ENCODE measurements at regions not wholly inside any gene's neighbourhood (a gene's known extent, or its start where the extent isn't known, plus 50 kb on each side); places are given as distances from the start of the nearest gene placed in this dataset.
"Not testable (repeated sequence)": the region's sequence is repeated elsewhere in the genome, so short reads cannot be mapped to it uniquely, and the experiment has no call there.

- Histone ChIP-seq H3K27ac (no peak overlapping the region), H3K36me3 (ENCODE audit: low read depth) (no peaks in the 10 kb centered on the region), H3F3A (ENCODE audit: insufficient read depth) (no peaks in the 10 kb centered on the region), H3K79me2 (ENCODE audit: insufficient read depth) (no peaks in the 10 kb centered on the region), H3K27me3 (replicated peaks; ENCODE audit: insufficient read depth) (no peaks in the 10 kb centered on the region), H3K4me1 (ENCODE audit: insufficient read depth) (no peaks in the 10 kb centered on the region), H2AFZ (no peak overlapping the region), H3K9ac (no peak overlapping the region), H4K20me1 (ENCODE audit: insufficient read depth) (no peaks in the 10 kb centered on the region), H3K9me3 (ENCODE audit: low read depth) (no peaks in the 10 kb centered on the region), H3K9me2 (ENCODE audit: insufficient read depth) (no peaks in the 10 kb centered on the region), H3K4me3 (no peak overlapping the region), H3K4me2 (ENCODE audit: unreplicated experiment) (no peak overlapping the region)
- DNase-seq: no peak
- in situ Hi-C loops (cut with MboI): no loop called here
- TF ChIP-seq EZH2phosphoT487 (IDR thresholded peaks at IDR 0.05; ENCODE audit: insufficient read depth, low read depth) (no peak), EZH2 (IDR thresholded peaks at IDR 0.05; ENCODE audit: insufficient read depth, poor library complexity, severe bottlenecking) (no peak)
- WGBS, 2 experiments (ENCODE audit: low coverage in 1 of 2, low lambda C conversion rate in 2 of 2, missing lambda C conversion rate in 2 of 2): 0 to 56% methylated on average over 1 of the region's 1 CpG
These were observed 1303.1 kb upstream of the TMEM132C start for GRCh38 chr12:126963825-126964224.

GRCh38 chr12:126966498-126966897 lies 1300.5 kb upstream of the TMEM132C start:
- Histone ChIP-seq H3K4me3 (no peak overlapping the region), H2AFZ (no peak overlapping the region), H3K4me1 (ENCODE audit: insufficient read depth) (no peaks in the 10 kb centered on the region), H4K20me1 (ENCODE audit: insufficient read depth) (no peaks in the 10 kb centered on the region), H3F3A (ENCODE audit: insufficient read depth) (no peaks in the 10 kb centered on the region), H3K27ac (no peak overlapping the region), H3K9ac (no peak overlapping the region), H3K9me2 (ENCODE audit: insufficient read depth) (no peaks in the 10 kb centered on the region), H3K9me3 (ENCODE audit: low read depth) (no peaks in the 10 kb centered on the region), H3K4me2 (ENCODE audit: unreplicated experiment) (no peak overlapping the region), H3K79me2 (ENCODE audit: insufficient read depth) (no peaks in the 10 kb centered on the region), H3K27me3 (replicated peaks; ENCODE audit: insufficient read depth) (no peaks in the 10 kb centered on the region), H3K36me3 (ENCODE audit: low read depth) (no peaks in the 10 kb centered on the region)
- TF ChIP-seq EZH2 (IDR thresholded peaks at IDR 0.05; ENCODE audit: insufficient read depth, poor library complexity, severe bottlenecking): no peak
- no peak for TF ChIP-seq EZH2phosphoT487 (IDR thresholded peaks at IDR 0.05; ENCODE audit: insufficient read depth, low read depth)
- in situ Hi-C loops (cut with MboI): no loop called here
- WGBS, 2 experiments (ENCODE audit: low coverage in 1 of 2, low lambda C conversion rate in 2 of 2, missing lambda C conversion rate in 2 of 2): 7 to 16% methylated on average over 3 of the region's 3 CpGs
- DNase-seq: no peak

- Histone ChIP-seq H3K4me2 (ENCODE audit: unreplicated experiment) (no peak overlapping the region), H3K79me2 (ENCODE audit: insufficient read depth) (no peaks in the 10 kb centered on the region), H3K9me3 (ENCODE audit: low read depth) (no peaks in the 10 kb centered on the region), H3K27me3 (replicated peaks; ENCODE audit: insufficient read depth) (no peaks in the 10 kb centered on the region), H3K27ac (no peak overlapping the region), H3K9me2 (ENCODE audit: insufficient read depth) (no peaks in the 10 kb centered on the region), H3F3A (ENCODE audit: insufficient read depth) (no peaks in the 10 kb centered on the region), H3K36me3 (ENCODE audit: low read depth) (no peaks in the 10 kb centered on the region), H2AFZ (no peak overlapping the region), H3K4me1 (ENCODE audit: insufficient read depth) (no peaks in the 10 kb centered on the region), H3K4me3 (no peak overlapping the region), H3K9ac (no peak overlapping the region), H4K20me1 (ENCODE audit: insufficient read depth) (no peaks in the 10 kb centered on the region)
- in situ Hi-C loops (cut with MboI): no loop called here
- no peak for DNase-seq
- TF ChIP-seq EZH2 (IDR thresholded peaks at IDR 0.05; ENCODE audit: insufficient read depth, poor library complexity, severe bottlenecking) (no peak), EZH2phosphoT487 (IDR thresholded peaks at IDR 0.05; ENCODE audit: insufficient read depth, low read depth) (no peak)
- WGBS, 2 experiments (ENCODE audit: low coverage in 1 of 2, low lambda C conversion rate in 2 of 2, missing lambda C conversion rate in 2 of 2): 32 to 34% methylated on average over 5 of the region's 5 CpGs
These were observed 1299.8 kb upstream of the TMEM132C start for GRCh38 chr12:126967152-126967551.

- Histone ChIP-seq H3K9ac (no peak overlapping the region), H3K4me3 (no peak overlapping the region), H3K4me1 (ENCODE audit: insufficient read depth) (no peaks in the 10 kb centered on the region), H4K20me1 (ENCODE audit: insufficient read depth) (no peaks in the 10 kb centered on the region), H3K36me3 (ENCODE audit: low read depth) (no peaks in the 10 kb centered on the region), H3K4me2 (ENCODE audit: unreplicated experiment) (no peak overlapping the region), H2AFZ (no peak overlapping the region), H3K9me3 (ENCODE audit: low read depth) (no peaks in the 10 kb centered on the region), H3K79me2 (ENCODE audit: insufficient read depth) (no peaks in the 10 kb centered on the region), H3K9me2 (ENCODE audit: insufficient read depth) (no peaks in the 10 kb centered on the region), H3F3A (ENCODE audit: insufficient read depth) (no peaks in the 10 kb centered on the region), H3K27ac (no peak overlapping the region), H3K27me3 (replicated peaks; ENCODE audit: insufficient read depth) (no peaks in the 10 kb centered on the region)
- in situ Hi-C loops (cut with MboI): no loop called here
- DNase-seq: no peak
- 8 to 12% methylated on average over 3 of the region's 3 CpGs for WGBS, 2 experiments (ENCODE audit: low coverage in 1 of 2, low lambda C conversion rate in 2 of 2, missing lambda C conversion rate in 2 of 2)
- no peak for TF ChIP-seq EZH2 (IDR thresholded peaks at IDR 0.05; ENCODE audit: insufficient read depth, poor library complexity, severe bottlenecking)
- TF ChIP-seq EZH2phosphoT487 (IDR thresholded peaks at IDR 0.05; ENCODE audit: insufficient read depth, low read depth): no peak
These were observed 1292.2 kb upstream of the TMEM132C start for GRCh38 chr12:126974779-126975178.

- DNase-seq: no peak
- Histone ChIP-seq H3K4me2 (ENCODE audit: unreplicated experiment) (no peak overlapping the region), H3K36me3 (ENCODE audit: low read depth) (no peaks in the 10 kb centered on the region), H3K4me3 (no peak overlapping the region), H3F3A (ENCODE audit: insufficient read depth) (no peaks in the 10 kb centered on the region), H2AFZ (no peak overlapping the region), H3K9me2 (ENCODE audit: insufficient read depth) (no peaks in the 10 kb centered on the region), H3K27me3 (replicated peaks; ENCODE audit: insufficient read depth) (no peaks in the 10 kb centered on the region), H3K27ac (no peak overlapping the region), H3K79me2 (ENCODE audit: insufficient read depth) (no peaks in the 10 kb centered on the region), H3K4me1 (ENCODE audit: insufficient read depth) (no peaks in the 10 kb centered on the region), H4K20me1 (ENCODE audit: insufficient read depth) (no peaks in the 10 kb centered on the region), H3K9me3 (ENCODE audit: low read depth) (no peaks in the 10 kb centered on the region), H3K9ac (no peak overlapping the region)
- 21 to 24% methylated on average over 6 of the region's 6 CpGs for WGBS, 2 experiments (ENCODE audit: low coverage in 1 of 2, low lambda C conversion rate in 2 of 2, missing lambda C conversion rate in 2 of 2)
- no peak for TF ChIP-seq EZH2phosphoT487 (IDR thresholded peaks at IDR 0.05; ENCODE audit: insufficient read depth, low read depth)
- TF ChIP-seq EZH2 (IDR thresholded peaks at IDR 0.05; ENCODE audit: insufficient read depth, poor library complexity, severe bottlenecking): no peak
- in situ Hi-C loops (cut with MboI): no loop called here
These were observed 1290.4 kb upstream of the TMEM132C start for GRCh38 chr12:126976579-126976978.

- H3K9me2 ChIP-seq (ENCODE audit: insufficient read depth); H2AFZ ChIP-seq; H3K4me1 ChIP-seq (ENCODE audit: insufficient read depth); in situ Hi-C loops (cut with MboI); H3K4me2 ChIP-seq (ENCODE audit: unreplicated experiment); H3K36me3 ChIP-seq (ENCODE audit: low read depth); DNase-seq; H3K79me2 ChIP-seq (ENCODE audit: insufficient read depth); H4K20me1 ChIP-seq (ENCODE audit: insufficient read depth); H3K27me3 ChIP-seq (replicated peaks; ENCODE audit: insufficient read depth); H3K9me3 ChIP-seq (ENCODE audit: low read depth); H3K4me3 ChIP-seq; H3K27ac ChIP-seq; H3F3A ChIP-seq (ENCODE audit: insufficient read depth); H3K9ac ChIP-seq: not testable (repeated sequence)
- WGBS, 2 experiments (ENCODE audit: low coverage in 1 of 2, low lambda C conversion rate in 2 of 2, missing lambda C conversion rate in 2 of 2): 24 to 39% methylated on average over 2 of the region's 2 CpGs
These were observed 1287.4 kb upstream of the TMEM132C start for GRCh38 chr12:126979564-126979963.

All from GM23248 (cell line).